A673 (cell line): ENCODE measurements at regions not wholly inside any gene's neighbourhood (a gene's known extent, or its start where the extent isn't known, plus 50 kb on each side); places are given as distances from the start of the nearest gene placed in this dataset.

Experiments used
- EZH2 ChIP-seq: fragments of 200-600 bp; sonication (generic); IDR thresholded peaks from 2 replicates; pipeline ENCODE4 v1.6.1; 2017; ENCODE audit warnings: borderline replicate concordance, low read depth, mild to moderate bottlenecking, mixed read lengths, antibody characterized with exemption, low read length; ENCODE audit not compliant: poor library complexity, severe bottlenecking
- TF ChIP-seq, protein P1 (sequence below): fragments of 300-800, 200-600 bp; sonication (generic); conservative IDR thresholded peaks from 2 replicates; pipeline ENCODE4 v1.5.1; 2017; ENCODE audit warnings: low read depth, mild to moderate bottlenecking, antibody characterized with exemption, low read length, moderate library complexity, mixed read lengths

GRCh38 chr10:124321433-124322089 lies 97.2 kb downstream of the OAT start:
- TF ChIP-seq, protein P1, sequence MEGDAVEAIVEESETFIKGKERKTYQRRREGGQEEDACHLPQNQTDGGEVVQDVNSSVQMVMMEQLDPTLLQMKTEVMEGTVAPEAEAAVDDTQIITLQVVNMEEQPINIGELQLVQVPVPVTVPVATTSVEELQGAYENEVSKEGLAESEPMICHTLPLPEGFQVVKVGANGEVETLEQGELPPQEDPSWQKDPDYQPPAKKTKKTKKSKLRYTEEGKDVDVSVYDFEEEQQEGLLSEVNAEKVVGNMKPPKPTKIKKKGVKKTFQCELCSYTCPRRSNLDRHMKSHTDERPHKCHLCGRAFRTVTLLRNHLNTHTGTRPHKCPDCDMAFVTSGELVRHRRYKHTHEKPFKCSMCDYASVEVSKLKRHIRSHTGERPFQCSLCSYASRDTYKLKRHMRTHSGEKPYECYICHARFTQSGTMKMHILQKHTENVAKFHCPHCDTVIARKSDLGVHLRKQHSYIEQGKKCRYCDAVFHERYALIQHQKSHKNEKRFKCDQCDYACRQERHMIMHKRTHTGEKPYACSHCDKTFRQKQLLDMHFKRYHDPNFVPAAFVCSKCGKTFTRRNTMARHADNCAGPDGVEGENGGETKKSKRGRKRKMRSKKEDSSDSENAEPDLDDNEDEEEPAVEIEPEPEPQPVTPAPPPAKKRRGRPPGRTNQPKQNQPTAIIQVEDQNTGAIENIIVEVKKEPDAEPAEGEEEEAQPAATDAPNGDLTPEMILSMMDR, result no peak
- no peak for TF ChIP-seq EZH2
